Embryonic facial prominence (tissue), 1 donor: ENCODE measurements at regions not wholly inside any gene's neighbourhood (a gene's known extent, or its start where the extent isn't known, plus 50 kb on each side); places are given as distances from the start of the nearest gene placed in this dataset.

Experiments used
- DNase-seq: peaks from one replicate; pipeline ENCODE4 v3.0.0-alpha.2; 2016; ENCODE audit errors: extremely low spot score

GRCh38 chr13:76094645-76095044 is 458.5 kb downstream of the LMO7 start:
- no peak for DNase-seq

- no peak for DNase-seq
Measured at GRCh38 chr13:76091076-76091475, 454.9 kb downstream of the LMO7 start.

DNA sequence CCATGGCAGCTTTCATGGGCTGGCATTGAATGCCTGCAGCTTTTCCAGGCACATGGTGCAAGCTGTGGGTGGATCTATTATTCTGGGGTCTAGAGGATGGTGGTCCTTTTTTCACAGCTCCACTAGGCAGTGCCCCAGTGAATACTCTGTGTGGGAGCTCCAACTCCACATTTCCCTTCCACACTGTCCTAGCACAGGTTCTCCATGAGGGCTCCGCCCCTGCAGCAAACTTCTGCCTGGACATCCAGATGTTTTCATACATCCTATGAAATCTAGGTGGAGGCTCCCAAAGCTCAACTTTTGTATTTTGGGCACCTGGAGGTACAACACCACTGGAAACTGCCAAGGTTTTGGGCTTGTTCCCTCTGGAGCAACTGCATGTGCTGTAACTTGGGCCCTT is 450.6 kb downstream of the LMO7 start:
- no peak for DNase-seq

DNA sequence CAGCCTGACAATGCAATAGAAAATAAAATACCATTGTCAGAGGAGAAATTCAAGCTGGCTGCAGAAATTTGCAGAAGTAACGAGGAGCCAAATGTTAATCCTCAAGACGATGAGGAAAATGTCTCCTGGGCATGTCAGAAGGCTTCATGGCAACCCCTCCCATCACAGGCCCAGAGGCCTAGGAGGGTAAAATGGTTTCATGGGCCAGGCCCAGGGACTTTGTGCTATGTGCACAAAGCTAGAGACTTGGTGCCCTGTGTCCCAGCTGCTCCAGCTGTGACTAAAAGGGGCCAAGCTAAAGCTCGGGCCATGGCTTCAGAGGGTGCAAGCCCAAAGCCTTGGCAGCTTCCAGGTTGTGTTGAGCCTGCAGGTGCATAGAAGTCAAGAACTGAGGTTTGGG is 431.7 kb downstream of the LMO7 start:
- no peak for DNase-seq

- no peak for DNase-seq
Measured at GRCh38 chr13:76053181-76053580, 417.1 kb downstream of the LMO7 start.

- no peak for DNase-seq
Measured at GRCh38 chr13:76049376-76049746, 413.2 kb downstream of the LMO7 start.

- no peak for DNase-seq
Measured at GRCh38 chr13:76048675-76049375, 412.7 kb downstream of the LMO7 start.

GRCh38 chr13:76048131-76048530 is 412.0 kb downstream of the LMO7 start:
- DNase-seq: no peak

- DNase-seq: peak; percentile 25
Measured at GRCh38 chr13:76043874-76044273, 407.7 kb downstream of the LMO7 start.

DNA sequence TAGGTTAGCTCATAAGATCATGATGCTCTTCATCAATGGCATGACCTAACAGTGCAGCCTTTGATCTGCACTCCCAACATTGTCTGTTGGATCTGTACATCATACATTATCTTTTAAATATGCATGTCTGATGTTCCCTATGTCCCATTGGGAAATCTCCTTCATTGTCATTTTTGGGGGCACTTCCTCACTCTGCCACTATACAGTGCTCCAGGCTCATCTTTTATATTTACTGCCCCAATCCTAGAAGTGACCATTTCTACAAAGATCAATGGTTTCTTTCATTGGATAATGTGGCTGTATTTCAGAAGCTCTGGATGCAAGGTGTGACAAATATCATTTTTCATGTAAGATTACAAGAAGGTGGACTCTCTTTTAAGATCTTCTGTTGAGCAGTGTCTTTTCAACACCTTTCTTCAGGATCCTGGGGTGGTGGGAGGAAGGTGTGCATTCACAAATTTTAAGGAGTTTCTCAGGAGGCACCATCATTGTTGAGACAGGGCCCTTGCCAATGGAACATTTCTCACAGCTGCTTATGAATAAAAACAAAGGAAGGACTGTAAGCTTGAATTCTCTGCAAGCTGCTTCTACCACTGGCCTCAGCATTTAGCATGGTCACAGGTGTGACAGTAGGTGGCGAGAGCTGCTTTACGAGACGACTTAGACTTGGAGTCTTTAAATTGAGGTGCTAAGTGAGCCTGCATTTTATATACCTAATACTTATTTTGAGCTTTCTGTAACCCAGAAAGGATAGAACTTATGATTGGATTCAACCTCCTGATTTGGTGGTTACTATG is 403.0 kb downstream of the LMO7 start:
- no peak for DNase-seq

DNA sequence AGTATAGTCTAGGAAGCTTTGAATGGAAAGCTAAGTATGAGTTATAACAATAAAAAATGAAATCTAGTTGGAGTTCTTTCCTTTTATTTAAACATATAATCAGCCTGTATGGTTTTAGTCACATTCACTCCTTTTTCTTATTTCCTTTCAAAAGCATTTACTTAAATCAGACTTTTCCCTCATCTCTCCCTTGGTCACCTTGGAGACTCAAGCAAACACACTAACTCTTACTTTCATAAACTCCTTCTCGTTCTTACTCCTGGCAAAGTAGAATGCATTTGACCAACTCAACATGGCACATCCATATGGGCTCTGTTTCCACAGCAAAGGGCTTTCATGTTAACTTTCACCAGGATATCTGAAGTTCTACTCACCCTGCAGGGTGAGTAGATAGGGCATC is 400.0 kb downstream of the LMO7 start:
- no peak for DNase-seq

GRCh38 chr13:76035711-76036110 is 399.6 kb downstream of the LMO7 start:
- DNase-seq: no peak

GRCh38 chr13:76029706-76030105 is 393.6 kb downstream of the LMO7 start:
- DNase-seq: no peak

GRCh38 chr13:76029088-76029487 is 393.0 kb downstream of the LMO7 start:
- no peak for DNase-seq

DNA sequence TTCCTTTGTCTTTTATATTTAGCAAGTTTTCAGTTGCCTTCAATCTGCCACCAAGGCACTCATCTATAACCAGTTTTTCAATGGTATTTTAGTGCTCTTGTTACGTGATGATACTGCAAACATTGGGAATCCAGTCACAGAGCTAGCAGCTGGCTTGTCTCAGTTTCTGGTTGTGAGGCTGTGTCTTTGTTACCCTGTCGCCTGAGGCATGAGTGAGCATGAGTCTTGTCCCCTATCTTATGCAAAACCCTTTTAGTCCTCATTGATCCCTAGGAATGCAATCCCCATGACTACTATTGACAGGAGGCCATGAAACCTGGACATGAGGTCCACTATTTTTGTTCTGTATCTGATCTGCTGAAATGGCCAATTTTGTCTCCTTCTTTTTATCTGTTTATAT is 391.0 kb downstream of the LMO7 start:
- DNase-seq: no peak

DNA sequence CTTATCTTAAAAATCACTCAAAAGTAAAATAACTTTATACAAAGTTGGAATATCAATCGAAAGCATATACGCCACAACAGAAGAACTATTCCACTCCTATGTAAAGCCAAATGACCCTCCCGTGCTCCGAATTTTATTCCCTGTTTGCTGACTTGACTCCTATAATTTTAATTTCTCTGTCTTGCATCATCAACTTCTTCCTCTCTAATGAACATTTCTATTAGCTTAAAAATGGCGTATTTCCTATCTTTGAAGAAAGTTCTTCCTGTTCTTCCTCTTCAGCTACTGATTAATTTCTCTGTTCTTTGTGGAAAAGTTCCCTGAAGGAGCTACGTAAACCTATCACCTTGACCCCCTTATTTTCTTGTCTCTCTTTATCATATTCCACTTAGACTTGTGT is 389.3 kb downstream of the LMO7 start:
- DNase-seq: no peak

GRCh38 chr13:76024151-76024550 is 388.0 kb downstream of the LMO7 start:
- no peak for DNase-seq

- DNase-seq: no peak
Measured at GRCh38 chr13:76023652-76024051, 387.5 kb downstream of the LMO7 start.

GRCh38 chr13:76020421-76020955 is 384.4 kb downstream of the LMO7 start:
- DNase-seq: no peak

- no peak for DNase-seq
Measured at GRCh38 chr13:76019421-76020044, 383.4 kb downstream of the LMO7 start.

- DNase-seq: no peak
Measured at GRCh38 chr13:76017861-76018556, 381.9 kb downstream of the LMO7 start.

- no peak for DNase-seq
Measured at GRCh38 chr13:76016799-76017400, 380.8 kb downstream of the LMO7 start.
